Caki2 (cell line): ENCODE measurements at regions not wholly inside any gene's neighbourhood (a gene's known extent, or its start where the extent isn't known, plus 50 kb on each side); places are given as distances from the start of the nearest gene placed in this dataset.
A peak's percentile ranks its signal among the peaks of the same experiment; 100 is the strongest.
"Not testable (repeated sequence)": the region's sequence is repeated elsewhere in the genome, so short reads cannot be mapped to it uniquely, and the experiment has no call there.

Source experiments
- DNase-seq: peaks from one replicate; pipeline ENCODE4 v3.0.0-alpha.2; 2015; ENCODE audit warnings: low read depth
- in situ Hi-C: cut with HindIII; loops from 2 replicates; pipeline ENCODE4 v1.10.0; 2016; ENCODE audit warnings: low sequenced_read_pairs, low pct_unique_long_range_greater_than_20kb, mixed read lengths

GRCh38 chr3:61369678-61370077 is 118.4 kb upstream of the FHIT start:
- in situ Hi-C loops: no loop called here

GRCh38 chr3:61371123-61371522 is 119.9 kb upstream of the FHIT start:
- in situ Hi-C loops: no loop called here
- DNase-seq: no peak

More at GRCh38 chr3:61369678-61370077, 118.4 kb upstream of the FHIT start:
- no peak for DNase-seq

DNA sequence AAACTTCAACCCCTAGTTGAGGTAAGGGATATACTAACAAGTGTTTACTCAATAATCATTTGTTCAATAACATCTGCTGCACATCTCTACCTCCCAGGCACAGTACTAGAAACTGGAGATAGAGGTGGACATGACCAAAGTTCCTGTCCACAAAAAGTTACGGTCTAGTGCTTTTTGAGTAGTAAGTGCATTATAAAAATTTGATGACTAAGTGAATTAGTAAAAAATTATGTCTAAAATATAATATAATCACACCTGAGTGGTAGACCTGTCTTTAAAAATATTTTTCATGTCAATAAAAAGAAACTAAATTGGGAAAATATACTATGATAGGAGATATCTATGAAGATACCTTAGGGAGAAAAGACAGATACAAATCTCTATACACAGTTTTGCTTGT is 121.5 kb upstream of the FHIT start:
- DNase-seq: no peak
- in situ Hi-C loops: no loop called here

- peak; percentile 16 for DNase-seq
- in situ Hi-C loops: no loop called here
Measured at GRCh38 chr3:61378311-61378710, 127.1 kb upstream of the FHIT start.

DNA sequence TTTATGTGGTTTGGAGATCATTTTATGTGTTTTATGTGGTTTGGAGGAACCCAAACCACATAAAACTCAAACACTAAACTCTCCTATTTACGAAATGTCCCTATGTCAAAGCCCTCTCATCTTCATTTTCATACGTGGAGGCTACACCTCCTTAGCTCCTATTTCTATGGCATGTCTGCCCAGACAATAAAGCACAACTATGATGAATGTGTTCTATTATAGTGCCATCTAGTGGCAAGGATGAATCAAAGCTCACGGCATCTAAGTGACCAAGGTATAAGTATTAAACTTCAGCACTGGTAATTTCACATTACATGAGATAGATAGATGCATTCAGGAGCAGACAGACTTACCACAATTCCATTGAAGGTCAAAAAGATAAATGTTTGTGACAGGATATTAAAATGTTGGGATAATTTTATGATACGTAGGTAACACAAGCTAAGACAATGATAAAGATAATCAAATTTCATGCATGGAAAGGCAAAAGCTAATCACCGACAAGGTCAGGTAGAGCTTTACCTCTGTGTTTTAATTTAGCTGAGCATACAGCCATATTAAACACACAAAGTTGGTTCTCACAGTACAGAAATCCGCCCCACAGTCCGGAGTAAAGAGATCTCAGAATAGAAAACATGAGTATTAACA is 130.6 kb upstream of the FHIT start:
- DNase-seq: peak; percentile 32
- in situ Hi-C loops: no loop called here

DNA sequence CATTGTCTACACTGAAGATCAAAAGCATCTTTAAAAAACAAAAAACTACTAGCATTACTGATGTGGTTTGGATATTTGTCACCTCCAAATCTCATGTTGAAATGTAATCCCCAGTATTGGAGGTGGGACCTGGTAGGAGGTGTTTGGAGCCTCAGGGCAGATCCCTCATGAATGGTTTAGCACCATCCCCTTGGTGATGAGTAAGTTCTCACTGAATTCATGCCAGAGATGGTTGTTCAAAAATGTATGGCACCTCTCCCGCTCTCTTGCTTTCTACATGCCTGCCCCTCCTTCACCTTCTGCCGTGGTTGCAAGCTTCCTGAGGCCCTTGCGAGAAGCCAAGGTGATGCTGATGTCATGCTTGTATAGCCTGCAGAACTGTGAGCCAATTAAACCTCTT is 136.6 kb upstream of the FHIT start:
- in situ Hi-C loops: no loop called here
- no peak for DNase-seq

DNA sequence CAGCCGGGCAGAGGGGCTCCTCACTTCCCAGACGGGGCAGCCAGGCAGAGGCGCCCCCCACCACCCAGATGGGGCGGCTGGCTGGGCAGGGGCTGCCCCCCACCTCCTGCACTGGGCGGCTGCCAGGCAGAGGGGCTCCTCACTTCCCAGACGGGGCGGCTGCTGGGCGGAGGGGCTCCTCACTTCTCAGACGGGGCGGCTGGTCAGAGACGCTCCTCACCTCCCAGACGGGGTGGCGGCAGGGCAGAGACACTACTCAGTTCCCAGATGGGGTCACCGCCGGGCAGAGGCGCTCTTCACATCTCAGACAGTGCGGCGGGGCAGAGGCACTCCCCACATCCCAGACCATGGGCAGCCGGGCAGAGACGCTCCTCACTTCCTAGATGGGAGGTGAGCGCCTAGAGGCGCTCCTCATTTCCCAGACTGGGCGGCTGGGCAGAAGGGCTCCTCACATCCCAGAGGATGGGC is 142.3 kb upstream of the FHIT start:
- in situ Hi-C loops: not testable (repeated sequence)

GRCh38 chr3:61401359-61401758 is 150.1 kb upstream of the FHIT start:
- no peak for DNase-seq
- in situ Hi-C loops: no loop called here

More for the DNA sequence above, 142.3 kb upstream of the FHIT start:
- not testable (repeated sequence) for DNase-seq

- in situ Hi-C loops: no loop called here
- no peak for DNase-seq
Measured at GRCh38 chr3:61407397-61407796, 154.0 kb upstream of the PTPRG start.

DNA sequence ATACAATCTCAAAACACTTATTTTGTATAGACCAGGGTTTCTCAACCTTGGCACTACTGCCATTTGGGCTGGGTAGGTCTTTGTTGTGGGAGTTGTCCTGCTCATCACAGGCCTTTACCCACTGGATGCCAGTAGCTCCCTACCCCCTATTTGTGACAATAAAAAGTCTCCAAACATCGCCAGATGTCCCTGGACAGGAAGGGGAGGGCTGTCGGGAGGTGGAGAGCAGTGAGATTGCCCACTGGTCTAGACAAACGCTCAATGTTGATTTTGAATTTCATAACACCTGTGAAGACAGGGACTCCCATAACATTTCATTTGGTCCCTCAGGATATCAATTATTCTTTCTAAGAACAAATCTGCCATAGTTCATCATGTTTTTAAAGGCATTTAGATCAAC is 151.7 kb upstream of the PTPRG start:
- in situ Hi-C loops: no loop called here
- no peak for DNase-seq

- in situ Hi-C loops, DNase-seq: not testable (repeated sequence)
Measured at GRCh38 chr3:61410358-61410757, 151.0 kb upstream of the PTPRG start.

DNA sequence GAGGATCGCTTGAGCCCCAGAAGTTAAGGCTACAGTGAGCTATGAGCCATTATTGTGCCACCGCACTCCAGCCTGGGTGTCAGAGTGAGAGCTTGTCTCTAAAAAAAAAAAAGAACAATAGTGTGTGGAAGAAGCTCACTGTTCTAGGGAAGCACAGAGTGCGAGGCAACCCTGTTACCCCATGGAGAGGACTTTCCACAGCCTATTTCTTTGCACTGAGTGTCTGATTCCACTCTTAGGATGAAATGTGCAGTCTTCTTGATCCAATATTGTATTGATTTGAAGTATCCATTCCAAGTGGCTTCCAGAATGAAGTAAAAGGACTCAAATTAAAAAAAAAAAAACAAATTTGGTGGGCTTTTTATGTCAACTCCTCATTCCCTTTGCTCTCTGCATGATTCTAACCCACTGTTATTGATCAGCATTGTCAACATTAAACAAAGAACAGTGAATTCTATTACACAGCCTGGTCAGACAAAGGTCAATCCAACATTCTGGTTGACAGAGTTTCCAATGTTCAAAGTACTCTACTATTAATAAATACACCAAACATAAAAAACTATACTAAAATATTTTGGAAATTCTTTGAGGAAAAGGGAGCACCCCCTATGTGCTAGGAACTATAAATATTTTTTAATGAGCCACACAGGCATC is 150.2 kb upstream of the PTPRG start:
- no peak for DNase-seq
- in situ Hi-C loops: no loop called here

GRCh38 chr3:61414456-61414855 is 146.9 kb upstream of the PTPRG start:
- no peak for DNase-seq
- in situ Hi-C loops: no loop called here

GRCh38 chr3:61415201-61415600 is 146.2 kb upstream of the PTPRG start:
- in situ Hi-C loops: no loop called here
- DNase-seq: no peak

DNA sequence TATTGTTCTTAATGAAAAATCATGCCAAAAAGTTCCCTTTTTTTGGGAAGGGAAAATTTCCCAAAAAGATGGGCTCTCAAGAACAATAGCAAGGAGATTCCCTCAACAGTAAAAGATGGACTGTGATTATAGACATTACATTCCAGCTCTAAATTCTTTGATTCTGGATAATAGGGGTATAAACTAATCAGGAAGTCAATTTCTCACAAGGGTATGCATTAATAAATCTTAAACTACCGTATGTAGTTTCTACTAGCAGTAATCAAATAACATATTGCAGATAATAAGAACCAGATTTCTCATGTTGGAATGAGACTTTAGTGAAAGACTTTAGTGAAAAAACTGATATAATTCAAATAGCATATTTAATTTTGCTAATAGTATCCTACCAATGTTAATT is 144.8 kb upstream of the PTPRG start:
- DNase-seq: no peak
- in situ Hi-C loops: no loop called here

GRCh38 chr3:61417352-61417751 is 144.0 kb upstream of the PTPRG start:
- in situ Hi-C loops: no loop called here
- no peak for DNase-seq

DNA sequence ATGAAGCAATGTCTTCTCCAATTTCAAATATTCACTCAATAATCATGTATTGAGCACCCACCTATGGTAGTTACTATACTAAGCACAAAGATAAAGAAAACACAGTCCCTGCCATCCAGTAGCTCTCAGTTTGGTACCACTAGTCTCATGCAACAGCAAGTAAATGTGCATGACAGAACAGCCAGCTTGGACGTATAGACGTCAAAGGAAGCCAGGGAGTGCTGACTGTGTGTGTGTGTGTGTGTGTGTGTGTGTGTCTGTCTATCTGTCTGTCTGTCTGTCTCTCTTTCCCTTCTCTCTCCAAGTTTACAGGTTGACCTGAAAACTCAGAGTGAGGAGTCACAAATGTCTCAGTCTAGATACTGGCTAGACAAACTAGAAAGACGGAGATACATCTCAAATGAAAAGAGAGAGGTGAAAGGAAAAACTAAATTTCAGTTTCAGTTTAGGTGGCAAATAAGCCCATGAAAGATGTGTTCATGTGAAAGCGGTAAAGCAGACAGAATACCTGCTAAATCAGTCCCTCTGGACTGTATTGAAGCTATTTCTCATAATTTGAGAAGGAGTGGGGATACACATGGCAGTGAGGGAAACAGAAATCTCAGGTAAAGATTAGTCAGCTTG is 141.1 kb upstream of the PTPRG start:
- in situ Hi-C loops: no loop called here

GRCh38 chr3:61422945-61423673 is 138.3 kb upstream of the PTPRG start:
- no peak for DNase-seq
- in situ Hi-C loops: no loop called here

More for the DNA sequence above, 141.1 kb upstream of the PTPRG start:
- no peak for DNase-seq

DNA sequence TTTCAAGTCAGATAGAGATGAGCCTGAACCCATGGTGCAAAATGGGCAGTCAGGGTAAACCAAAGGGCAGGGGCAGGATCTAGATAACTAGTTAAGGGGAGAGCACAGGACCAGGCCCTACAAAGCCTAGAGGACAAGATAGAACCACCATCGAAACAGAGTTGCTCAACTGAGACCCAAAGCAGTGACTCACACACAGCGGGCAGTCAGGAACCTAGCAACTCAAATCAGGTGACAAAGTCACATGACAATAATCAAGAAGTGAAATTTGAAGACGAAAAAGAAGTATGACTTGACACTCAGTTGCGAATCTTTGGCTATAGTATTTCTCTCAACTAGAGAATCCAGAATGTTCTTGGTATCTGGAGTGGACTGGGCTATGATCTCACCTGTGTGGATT is 136.0 kb upstream of the PTPRG start:
- in situ Hi-C loops: no loop called here
- peak; percentile 13 for DNase-seq
